ENCODE measurements at regions not wholly inside any gene's neighbourhood (a gene's known extent, or its start where the extent isn't known, plus 50 kb on each side); places are given as distances from the start of the nearest gene placed in this dataset.
"Not testable (repeated sequence)": the region's sequence is repeated elsewhere in the genome, so short reads cannot be mapped to it uniquely, and the experiment has no call there.

GRCh38 chr2:47626664-47627063 lies 55.9 kb upstream of the KCNK12 start:
- no peak overlapping the region for H3K27ac ChIP-seq (ENCODE audit: low read length)
- H3K27me3 ChIP-seq (ENCODE audit: low read depth, low read length): peaks cover 3% of the 10 kb centered on the region; the same call in 1 of the 2 replicates
- no peaks in the 10 kb centered on the region for H3K4me1 ChIP-seq (ENCODE audit: low read length)
- no peak for TF ChIP-seq EZH2phosphoT487 (IDR thresholded peaks at IDR 0.05; ENCODE audit: low read depth)
- no peak for TF ChIP-seq CTCF (IDR thresholded peaks at IDR 0.05; ENCODE audit: low read depth, low read length)
- H3K9me3 ChIP-seq (ENCODE audit: insufficient read depth, low read length): no peaks in the 10 kb centered on the region
- H4K20me1 ChIP-seq (ENCODE audit: insufficient read depth, low read length): no peaks in the 10 kb centered on the region
- no peaks in the 10 kb centered on the region for H3K36me3 ChIP-seq (replicated peaks; ENCODE audit: low read depth, low read length)
- no peak overlapping the region for H3K4me3 ChIP-seq (ENCODE audit: low read length)
- H3K4me2 ChIP-seq (ENCODE audit: low read length): no peak overlapping the region
- H3K79me2 ChIP-seq (ENCODE audit: low read length): no peaks in the 10 kb centered on the region
- H2AFZ ChIP-seq (ENCODE audit: low read depth, low read length): no peak overlapping the region
- no peak overlapping the region for H3K9ac ChIP-seq (ENCODE audit: low read length)

GRCh38 chr2:47623140-47623539 lies 52.4 kb upstream of the KCNK12 start:
- H3K27me3 ChIP-seq (ENCODE audit: low read depth, low read length); H3K4me1 ChIP-seq (ENCODE audit: low read length); H2AFZ ChIP-seq (ENCODE audit: low read depth, low read length); H3K27ac ChIP-seq (ENCODE audit: low read length); H3K79me2 ChIP-seq (ENCODE audit: low read length); H3K9me3 ChIP-seq (ENCODE audit: insufficient read depth, low read length); H3K4me3 ChIP-seq (ENCODE audit: low read length); H3K4me2 ChIP-seq (ENCODE audit: low read length); H3K36me3 ChIP-seq (replicated peaks; ENCODE audit: low read depth, low read length); H4K20me1 ChIP-seq (ENCODE audit: insufficient read depth, low read length); H3K9ac ChIP-seq (ENCODE audit: low read length): not testable (repeated sequence)

GRCh38 chr2:47620770-47621437 lies 50.1 kb upstream of the KCNK12 start:
- Histone ChIP-seq H3K27me3 (ENCODE audit: low read depth, low read length) (peaks cover 3% of the 10 kb centered on the region; the same call in 1 of the 2 replicates), H3K4me1 (ENCODE audit: low read length) (no peaks in the 10 kb centered on the region), H2AFZ (ENCODE audit: low read depth, low read length) (no peak overlapping the region), H3K27ac (ENCODE audit: low read length) (no peak overlapping the region), H3K9ac (ENCODE audit: low read length) (no peak overlapping the region), H3K4me2 (ENCODE audit: low read length) (no peak overlapping the region), H3K36me3 (replicated peaks; ENCODE audit: low read depth, low read length) (no peaks in the 10 kb centered on the region), H3K4me3 (ENCODE audit: low read length) (no peak overlapping the region), H4K20me1 (ENCODE audit: insufficient read depth, low read length) (no peaks in the 10 kb centered on the region), H3K79me2 (ENCODE audit: low read length) (no peaks in the 10 kb centered on the region), H3K9me3 (ENCODE audit: insufficient read depth, low read length) (no peaks in the 10 kb centered on the region)
- no peak for TF ChIP-seq EZH2phosphoT487 (IDR thresholded peaks at IDR 0.05; ENCODE audit: low read depth)
- no peak for TF ChIP-seq CTCF (IDR thresholded peaks at IDR 0.05; ENCODE audit: low read depth, low read length)
